ENCODE measurements at regions not wholly inside any gene's neighbourhood (a gene's known extent, or its start where the extent isn't known, plus 50 kb on each side); places are given as distances from the start of the nearest gene placed in this dataset.
"Not testable (repeated sequence)": the region's sequence is repeated elsewhere in the genome, so short reads cannot be mapped to it uniquely, and the experiment has no call there.

- DNase-seq (ENCODE audit: low read depth): no peak
- no peak overlapping the region for H3K4me3 ChIP-seq (ENCODE audit: low read depth, low read length)
- TF ChIP-seq POLR2A (IDR thresholded peaks at IDR 0.05; ENCODE audit: extremely low read depth, insufficient read length): no peak
- TF ChIP-seq CTCF (IDR thresholded peaks at IDR 0.05; ENCODE audit: low read depth, low read length): no peak
- TF ChIP-seq MAX (IDR thresholded peaks at IDR 0.05; ENCODE audit: low read depth, low read length): no peak
- TF ChIP-seq MYC (IDR thresholded peaks at IDR 0.05; ENCODE audit: low read depth, low read length): no peak
Measured at GRCh38 chr1:121587230-121587569, 402.4 kb downstream of the SRGAP2C start.

GRCh38 chr1:121587777-121588176, 403.0 kb downstream of the SRGAP2C start:
- TF ChIP-seq MAX (IDR thresholded peaks at IDR 0.05; ENCODE audit: low read depth, low read length) (no peak), CTCF (IDR thresholded peaks at IDR 0.05; ENCODE audit: low read depth, low read length) (no peak), MYC (IDR thresholded peaks at IDR 0.05; ENCODE audit: low read depth, low read length) (no peak), POLR2A (IDR thresholded peaks at IDR 0.05; ENCODE audit: extremely low read depth, insufficient read length) (no peak)
- DNase-seq (ENCODE audit: low read depth): no peak
- H3K4me3 ChIP-seq (ENCODE audit: low read depth, low read length): no peak overlapping the region

- no peak for TF ChIP-seq MYC (IDR thresholded peaks at IDR 0.05; ENCODE audit: low read depth, low read length)
- no peak for TF ChIP-seq POLR2A (IDR thresholded peaks at IDR 0.05; ENCODE audit: extremely low read depth, insufficient read length)
- TF ChIP-seq CTCF (IDR thresholded peaks at IDR 0.05; ENCODE audit: low read depth, low read length): no peak
- no peak for TF ChIP-seq MAX (IDR thresholded peaks at IDR 0.05; ENCODE audit: low read depth, low read length)
- no peak overlapping the region for H3K4me3 ChIP-seq (ENCODE audit: low read depth, low read length)
- no peak for DNase-seq (ENCODE audit: low read depth)
Measured at GRCh38 chr1:121594096-121594495, 409.3 kb downstream of the SRGAP2C start.

GRCh38 chr1:121595089-121595488, 410.3 kb downstream of the SRGAP2C start:
- no peak overlapping the region for H3K4me3 ChIP-seq (ENCODE audit: low read depth, low read length)
- no peak for DNase-seq (ENCODE audit: low read depth)
- TF ChIP-seq CTCF (IDR thresholded peaks at IDR 0.05; ENCODE audit: low read depth, low read length): no peak

- DNase-seq (ENCODE audit: low read depth); H3K4me3 ChIP-seq (ENCODE audit: low read depth, low read length): not testable (repeated sequence)
Measured at GRCh38 chr1:121604843-121605444, 420.2 kb downstream of the SRGAP2C start.

GRCh38 chr1:121607499-121607898, 422.7 kb downstream of the SRGAP2C start:
- DNase-seq (ENCODE audit: low read depth); H3K4me3 ChIP-seq (ENCODE audit: low read depth, low read length): not testable (repeated sequence)

Measured in NB4 (cell line).